DOHH2 (cell line): ENCODE measurements at regions not wholly inside any gene's neighbourhood (a gene's known extent, or its start where the extent isn't known, plus 50 kb on each side); places are given as distances from the start of the nearest gene placed in this dataset.
"Not testable (repeated sequence)": the region's sequence is repeated elsewhere in the genome, so short reads cannot be mapped to it uniquely, and the experiment has no call there.

Experiments used
- H3F3A ChIP-seq: fragments of 200-600 bp; sonication (generic), shearing (Covaris generic); 2 replicates; pipeline ENCODE4 v1.6.0; 2016; ENCODE audit warnings: antibody characterized with exemption, mild to moderate bottlenecking; ENCODE audit not compliant: control insufficient read depth, insufficient read depth
- H3K27ac ChIP-seq: fragments of 200-600 bp; sonication (generic); 2 replicates; pipeline ENCODE4 v1.5.1; 2014; ENCODE audit warnings: low read depth, mild to moderate bottlenecking, low read length, moderate library complexity
- H3K27me3 ChIP-seq: fragments of 200-600 bp; sonication (generic); 2 replicates; pipeline ENCODE4 v1.6.1; 2014; ENCODE audit warnings: mild to moderate bottlenecking, low read length, mixed read lengths; ENCODE audit not compliant: control insufficient read depth
- H3K36me3 ChIP-seq: fragments of 200-600 bp; sonication (generic); 2 replicates; pipeline ENCODE4 v1.6.1; 2014; ENCODE audit warnings: mild to moderate bottlenecking, low read length, moderate library complexity, mixed read lengths; ENCODE audit not compliant: control insufficient read depth
- H3K4me1 ChIP-seq: fragments of 200-600 bp; sonication (generic); 2 replicates; pipeline ENCODE4 v1.6.1; 2014; ENCODE audit warnings: mild to moderate bottlenecking, low read length, mixed read lengths; ENCODE audit not compliant: control insufficient read depth
- H3K4me2 ChIP-seq: fragments of 200-600 bp; sonication (generic); 2 replicates; pipeline ENCODE4 v1.6.0; 2014; ENCODE audit warnings: mild to moderate bottlenecking, low read length, moderate library complexity
- H3K4me3 ChIP-seq: fragments of 200-600 bp; sonication (generic); 2 replicates; pipeline ENCODE4 v1.5.1; 2014; ENCODE audit warnings: mild to moderate bottlenecking, low read length, mixed read lengths
- H3K79me2 ChIP-seq: fragments of 200-600 bp; sonication (generic); 2 replicates; pipeline ENCODE4 v1.6.1; 2014; ENCODE audit warnings: mild to moderate bottlenecking, low read length, mixed read lengths; ENCODE audit not compliant: control insufficient read depth
- H3K9me2 ChIP-seq: fragments of 200-600 bp; sonication (generic); replicated peaks from 2 replicates; pipeline ENCODE4 v1.6.1; 2014; ENCODE audit warnings: mild to moderate bottlenecking, low read length, mixed read lengths; ENCODE audit not compliant: control insufficient read depth
- H3K9me3 ChIP-seq: fragments of 200-600 bp; sonication (generic); 2 replicates; pipeline ENCODE4 v1.6.1; 2014; ENCODE audit warnings: antibody characterized with exemption, low read length, mixed read lengths; ENCODE audit not compliant: control insufficient read depth, insufficient read depth
- H4K20me1 ChIP-seq: fragments of 200-600 bp; sonication (generic); 2 replicates; pipeline ENCODE4 v1.6.0; 2014; ENCODE audit warnings: low read depth, mild to moderate bottlenecking, antibody characterized with exemption, low read length, moderate library complexity; ENCODE audit not compliant: control insufficient read depth, insufficient read depth
- EZH2phosphoT487 ChIP-seq: fragments of 200-600 bp; sonication (generic); IDR thresholded peaks from 2 replicates; pipeline ENCODE4 v1.6.1; 2017; ENCODE audit warnings: borderline replicate concordance, mild to moderate bottlenecking, antibody characterized with exemption, low read length, moderate library complexity, mixed read lengths
- TF ChIP-seq, protein P1 (sequence below): fragments of 200-600 bp; sonication (generic); IDR thresholded peaks from one replicate; pipeline ENCODE4 v1.5.1; 2014; ENCODE audit warnings: antibody characterized with exemption, mild to moderate bottlenecking, low read depth, low read length; ENCODE audit not compliant: poor library complexity, severe bottlenecking

DNA sequence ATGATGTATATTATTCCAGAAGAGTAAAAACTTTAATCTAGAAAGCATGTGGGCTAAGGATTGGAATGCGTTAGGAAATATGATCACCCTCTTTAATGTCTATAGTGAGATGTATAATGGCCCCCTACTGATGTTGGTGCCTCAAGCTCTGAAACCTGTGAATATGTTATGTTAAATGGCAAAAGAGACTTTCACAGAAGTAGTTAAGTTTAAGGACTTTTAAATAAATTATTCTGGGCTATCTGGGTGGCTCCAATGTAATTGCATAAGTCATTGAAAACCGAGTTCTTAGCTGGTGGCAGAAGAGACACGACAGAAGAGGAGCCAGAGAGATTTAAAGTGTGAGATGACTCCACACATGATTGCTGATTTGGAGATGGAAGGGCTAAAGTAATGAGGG is 1048.4 kb downstream of the PRIM2 start:
- not testable (repeated sequence) for H3K36me3 ChIP-seq, H3K27ac ChIP-seq, H3K4me2 ChIP-seq, H4K20me1 ChIP-seq, H3K9me2 ChIP-seq, H3K4me3 ChIP-seq, H3K79me2 ChIP-seq, H3K27me3 ChIP-seq, H3F3A ChIP-seq, H3K9me3 ChIP-seq, H3K4me1 ChIP-seq

DNA sequence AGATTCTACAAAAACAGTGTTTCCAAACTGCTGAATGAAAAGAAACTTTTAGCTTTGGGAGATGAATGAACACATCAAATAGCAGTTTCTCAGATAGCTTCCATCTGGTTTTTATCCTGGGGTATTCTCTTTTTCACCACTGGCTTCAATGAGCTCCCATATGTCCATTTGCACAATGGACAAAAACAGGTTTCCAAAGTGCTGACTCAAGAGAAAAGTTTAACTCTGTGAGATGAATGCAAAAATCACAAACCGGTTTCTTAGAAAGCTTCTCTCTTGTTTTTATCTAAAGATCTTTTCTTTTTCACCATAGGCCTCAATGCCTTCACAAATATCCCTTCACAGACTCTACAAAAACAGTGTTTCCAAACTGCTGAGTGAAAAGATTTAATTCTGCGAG is 1089.2 kb downstream of the PRIM2 start:
- H3K9me2 ChIP-seq, H3K36me3 ChIP-seq, H3K9me3 ChIP-seq, H3K4me1 ChIP-seq, H3F3A ChIP-seq, H3K27me3 ChIP-seq, H3K27ac ChIP-seq, H3K79me2 ChIP-seq, H4K20me1 ChIP-seq, H3K4me2 ChIP-seq, H3K4me3 ChIP-seq: not testable (repeated sequence)

DNA sequence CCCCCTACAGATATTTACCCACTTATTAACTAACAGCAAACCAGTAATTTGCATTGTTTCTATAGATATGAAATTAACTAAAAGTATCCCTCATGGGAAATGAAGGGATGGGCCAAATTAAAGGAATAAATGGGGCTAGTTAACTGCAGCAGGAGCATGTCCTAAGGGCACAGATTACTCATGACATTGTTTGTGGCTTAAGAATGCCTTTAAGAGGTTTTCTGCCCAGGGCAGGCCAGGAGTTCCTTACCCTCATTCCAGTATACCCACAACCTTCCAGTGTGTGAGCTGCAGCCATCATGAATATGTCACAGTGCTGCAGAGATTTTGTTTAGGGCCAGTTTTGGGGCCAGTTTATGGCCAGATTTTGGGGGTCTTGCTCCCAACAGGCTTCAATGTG is 1101.9 kb downstream of the PRIM2 start:
- H4K20me1 ChIP-seq, result no peaks in the 10 kb centered on the region
- no peaks in the 10 kb centered on the region for H3K4me1 ChIP-seq
- no peaks in the 10 kb centered on the region for H3F3A ChIP-seq
- H3K4me3 ChIP-seq, result no peak overlapping the region
- TF ChIP-seq EZH2phosphoT487, result no peak
- TF ChIP-seq, protein P1, sequence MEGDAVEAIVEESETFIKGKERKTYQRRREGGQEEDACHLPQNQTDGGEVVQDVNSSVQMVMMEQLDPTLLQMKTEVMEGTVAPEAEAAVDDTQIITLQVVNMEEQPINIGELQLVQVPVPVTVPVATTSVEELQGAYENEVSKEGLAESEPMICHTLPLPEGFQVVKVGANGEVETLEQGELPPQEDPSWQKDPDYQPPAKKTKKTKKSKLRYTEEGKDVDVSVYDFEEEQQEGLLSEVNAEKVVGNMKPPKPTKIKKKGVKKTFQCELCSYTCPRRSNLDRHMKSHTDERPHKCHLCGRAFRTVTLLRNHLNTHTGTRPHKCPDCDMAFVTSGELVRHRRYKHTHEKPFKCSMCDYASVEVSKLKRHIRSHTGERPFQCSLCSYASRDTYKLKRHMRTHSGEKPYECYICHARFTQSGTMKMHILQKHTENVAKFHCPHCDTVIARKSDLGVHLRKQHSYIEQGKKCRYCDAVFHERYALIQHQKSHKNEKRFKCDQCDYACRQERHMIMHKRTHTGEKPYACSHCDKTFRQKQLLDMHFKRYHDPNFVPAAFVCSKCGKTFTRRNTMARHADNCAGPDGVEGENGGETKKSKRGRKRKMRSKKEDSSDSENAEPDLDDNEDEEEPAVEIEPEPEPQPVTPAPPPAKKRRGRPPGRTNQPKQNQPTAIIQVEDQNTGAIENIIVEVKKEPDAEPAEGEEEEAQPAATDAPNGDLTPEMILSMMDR, result no peak
- no peak overlapping the region for H3K4me2 ChIP-seq
- H3K27me3 ChIP-seq, result no peaks in the 10 kb centered on the region
- H3K9me3 ChIP-seq, result no peaks in the 10 kb centered on the region
- H3K36me3 ChIP-seq, result no peaks in the 10 kb centered on the region
- no peaks in the 10 kb centered on the region for H3K9me2 ChIP-seq
- no peak overlapping the region for H3K27ac ChIP-seq
- no peaks in the 10 kb centered on the region for H3K79me2 ChIP-seq
